Trophoblast cell (in vitro differentiated cells and primary cell): ENCODE measurements at regions not wholly inside any gene's neighbourhood (a gene's known extent, or its start where the extent isn't known, plus 50 kb on each side); places are given as distances from the start of the nearest gene placed in this dataset.

Experiments used
- DNase-seq, 2 donors: peaks; one replicate each; pipeline ENCODE4 v3.0.0-alpha.2; 2016
- H2AFZ ChIP-seq: 2 replicates; pipeline ENCODE4 v1.6.1; 2013; ENCODE audit warnings: low read length, moderate library complexity, mild to moderate bottlenecking; ENCODE audit not compliant: insufficient read depth, poor library complexity
- H2AK5ac ChIP-seq: 2 replicates; pipeline ENCODE4 v1.6.1; 2013; ENCODE audit warnings: mild to moderate bottlenecking, low read length
- H2BK120ac ChIP-seq: 2 replicates; pipeline ENCODE4 v1.6.1; 2013; ENCODE audit warnings: low read length, mild to moderate bottlenecking, moderate library complexity; ENCODE audit not compliant: insufficient read depth, poor library complexity
- H2BK12ac ChIP-seq: 2 replicates; pipeline ENCODE4 v1.6.1; 2013; ENCODE audit warnings: mild to moderate bottlenecking, low read length, moderate library complexity
- H2BK5ac ChIP-seq: 2 replicates; pipeline ENCODE4 v1.6.1; 2013; ENCODE audit warnings: low read length, low read depth, moderate library complexity, mild to moderate bottlenecking; ENCODE audit not compliant: poor library complexity
- H3K14ac ChIP-seq: 2 replicates; pipeline ENCODE4 v1.6.1; 2013; ENCODE audit warnings: mild to moderate bottlenecking, low read length
- H3K18ac ChIP-seq: 2 replicates; pipeline ENCODE4 v1.6.1; 2013; ENCODE audit warnings: mild to moderate bottlenecking, low read length
- H3K23ac ChIP-seq: 2 replicates; pipeline ENCODE4 v1.6.1; 2013; ENCODE audit warnings: low read length
- H3K27ac ChIP-seq: 2 replicates; pipeline ENCODE4 v1.5.1; 2013; ENCODE audit warnings: low read depth, mild to moderate bottlenecking, inconsistent platforms, low read length, moderate library complexity
- H3K27me3 ChIP-seq: 2 replicates; pipeline ENCODE4 v1.6.1; 2013; ENCODE audit warnings: inconsistent platforms, mild to moderate bottlenecking, low read length, moderate library complexity; ENCODE audit not compliant: insufficient read depth
- H3K36me3 ChIP-seq, 2 experiments: 1 replicate in 1 of 2; 2 replicates in 1 of 2; pipeline ENCODE4 v1.6.1; 2013; ENCODE audit warnings: low read length in 2 of 2, mild to moderate bottlenecking in 2 of 2, moderate library complexity in 1 of 2; ENCODE audit not compliant: insufficient read depth in 2 of 2, control insufficient read depth in 1 of 2
- H3K4ac ChIP-seq: 2 replicates; pipeline ENCODE4 v1.6.1; 2013; ENCODE audit warnings: low read depth, mild to moderate bottlenecking, low read length, moderate library complexity
- H3K4me1 ChIP-seq, 2 experiments: 1 replicate in 1 of 2; 2 replicates in 1 of 2; pipeline ENCODE4 v1.6.1; 2013; ENCODE audit warnings: low read length in 2 of 2, mild to moderate bottlenecking in 2 of 2, moderate library complexity in 1 of 2; ENCODE audit not compliant: insufficient read depth in 2 of 2, control insufficient read depth in 1 of 2
- H3K4me2 ChIP-seq: 2 replicates; pipeline ENCODE4 v1.6.1; 2013; ENCODE audit warnings: inconsistent platforms, mild to moderate bottlenecking, low read length, moderate library complexity
- H3K4me3 ChIP-seq: 2 replicates; pipeline ENCODE4 v1.5.1; 2013; ENCODE audit warnings: mild to moderate bottlenecking, low read depth, low read length, inconsistent platforms
- H3K79me1 ChIP-seq: one replicate; pipeline ENCODE4 v1.6.1; 2013; ENCODE audit warnings: low read length
- H3K79me2 ChIP-seq: 2 replicates; pipeline ENCODE4 v1.6.1; 2013; ENCODE audit warnings: low read length, mild to moderate bottlenecking; ENCODE audit not compliant: control insufficient read depth, insufficient read depth, poor library complexity
- H3K9ac ChIP-seq: 2 replicates; pipeline ENCODE4 v1.6.1; 2013; ENCODE audit warnings: mild to moderate bottlenecking, low read length
- H3K9me3 ChIP-seq: 2 replicates; pipeline ENCODE4 v1.6.1; 2013; ENCODE audit warnings: low read depth, mild to moderate bottlenecking, control low read depth, inconsistent platforms, low read length; ENCODE audit not compliant: insufficient read depth
- H4K12ac ChIP-seq: 2 replicates; pipeline ENCODE4 v1.6.1; 2013; ENCODE audit warnings: low read depth, mild to moderate bottlenecking, low read length, moderate library complexity
- H4K8ac ChIP-seq: 2 replicates; pipeline ENCODE4 v1.6.1; 2013; ENCODE audit warnings: low read depth, mild to moderate bottlenecking, low read length, moderate library complexity
- H4K91ac ChIP-seq: one replicate; pipeline ENCODE4 v1.6.1; 2013; ENCODE audit warnings: low read depth, mild to moderate bottlenecking, low read length, moderate library complexity
- WGBS: extraction: QIAGEN DNeasy Blood & Tissue Kit; methylation state at CpG from one replicate; pipeline ENCODE4 v1.1.7; 2013; ENCODE audit warnings: missing lambda C conversion rate; ENCODE audit not compliant: insufficient read length, insufficient coverage; ENCODE audit errors: extremely low coverage; 5-methylcytosine and 5-hydroxymethylcytosine counted together

DNA sequence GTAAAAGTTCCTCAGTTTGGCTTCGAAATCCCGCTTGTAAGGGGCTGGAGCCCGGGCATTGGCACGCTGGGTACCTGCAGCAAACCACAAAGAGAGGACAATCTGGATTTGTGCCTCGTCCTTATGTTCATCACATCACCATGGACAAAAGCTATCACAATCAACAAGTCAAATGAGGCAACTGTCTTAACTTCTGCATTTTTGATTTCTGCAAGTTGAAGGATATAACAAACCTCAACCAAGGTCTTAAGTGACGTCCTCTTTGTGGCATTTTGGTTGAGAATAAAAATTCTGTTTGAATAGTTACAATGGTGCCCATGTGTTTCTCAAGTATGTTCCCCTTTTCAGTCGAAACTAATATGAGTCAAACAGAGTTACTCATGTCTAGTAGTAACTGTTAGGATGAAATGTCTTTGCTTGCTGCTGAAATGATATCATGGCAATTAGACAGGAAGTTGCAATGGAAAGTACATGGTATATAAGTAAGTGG, 70.8 kb upstream of the STK17B start:
- no peak overlapping the region for H3K4ac ChIP-seq
- H3K9me3 ChIP-seq, result no peaks in the 10 kb centered on the region
- no peak overlapping the region for H4K8ac ChIP-seq
- no peaks in the 10 kb centered on the region for H3K27me3 ChIP-seq
- no CpG with 5 or more reads among the region's 7 CpGs for WGBS
- no peak overlapping the region for H3K23ac ChIP-seq
- no peak overlapping the region for H3K27ac ChIP-seq
- no peak overlapping the region for H4K91ac ChIP-seq
- H3K36me3 ChIP-seq, result no peaks in the 10 kb centered on the region
- H3K4me2 ChIP-seq, result no peak overlapping the region
- H3K79me1 ChIP-seq, result peaks cover 8% of the 10 kb centered on the region
- no peak overlapping the region for H3K14ac ChIP-seq
- H3K9ac ChIP-seq, result no peak overlapping the region
- peaks cover 10 to 15% of the 10 kb centered on the region in 2 experiments for H3K4me1 ChIP-seq
- no peaks in the 10 kb centered on the region for H3K79me2 ChIP-seq
- H3K18ac ChIP-seq, result no peak overlapping the region
- no peak overlapping the region for H2AK5ac ChIP-seq
- H2BK12ac ChIP-seq, result no peak overlapping the region
- H2BK5ac ChIP-seq, result no peak overlapping the region
- no peak overlapping the region for H4K12ac ChIP-seq
- H2BK120ac ChIP-seq, result no peak overlapping the region
- H2AFZ ChIP-seq, result no peak overlapping the region
- no peak overlapping the region for H3K4me3 ChIP-seq
- peak in 1 of 2 donors; percentile 54 for DNase-seq

DNA sequence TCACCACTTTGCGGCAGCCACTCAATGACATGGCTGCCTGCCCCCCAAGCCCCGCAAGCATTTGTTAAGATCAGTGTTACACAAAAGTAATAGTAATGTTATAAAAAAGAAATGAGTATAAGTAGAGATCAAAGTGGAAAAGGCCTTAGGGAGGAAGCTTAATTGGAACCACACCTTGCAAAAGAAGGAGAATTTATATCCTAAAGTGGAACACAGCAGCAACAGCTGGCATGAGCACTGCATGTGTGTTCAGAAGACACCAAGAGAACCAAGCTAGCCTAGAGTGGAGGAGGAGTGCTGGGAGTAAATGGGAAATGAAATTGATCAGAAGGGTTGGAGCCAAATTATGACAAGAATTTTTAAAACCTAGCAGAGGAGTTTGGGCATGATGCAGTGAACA, 73.1 kb upstream of the STK17B start:
- Histone ChIP-seq H3K27ac (peak overlapping the region; percentile 62), H3K9ac (no peak overlapping the region), H3K4ac (no peak overlapping the region), H4K91ac (peak overlapping the region; percentile 81), H3K23ac (no peak overlapping the region), H2AFZ (no peak overlapping the region), H2BK12ac (peak overlapping the region; percentile 90), H3K36me3 (no peaks in the 10 kb centered on the region), H3K14ac (peak overlapping the region; percentile 86), H3K79me1 (peaks cover 7% of the 10 kb centered on the region), H4K12ac (no peak overlapping the region), H4K8ac (peak overlapping the region; percentile 76), H3K4me3 (no peak overlapping the region), H3K18ac (no peak overlapping the region), H2AK5ac (peak overlapping the region; percentile 81), H3K4me1 (peaks cover 9 to 12% of the 10 kb centered on the region in 2 experiments), H3K9me3 (no peaks in the 10 kb centered on the region), H2BK120ac (peak overlapping the region; percentile 73), H3K4me2 (no peak overlapping the region), H2BK5ac (peak overlapping the region; percentile 64), H3K79me2 (no peaks in the 10 kb centered on the region), H3K27me3 (no peaks in the 10 kb centered on the region)
- no CpG with 5 or more reads among the region's 2 CpGs for WGBS
- DNase-seq, result no peak

GRCh38 chr2:196244966-196245365, 73.6 kb upstream of the STK17B start:
- H3K9ac ChIP-seq, result no peak overlapping the region
- H3K14ac ChIP-seq, result no peak overlapping the region
- H3K79me2 ChIP-seq, result no peaks in the 10 kb centered on the region
- H4K12ac ChIP-seq, result no peak overlapping the region
- no peak overlapping the region for H2AK5ac ChIP-seq
- H3K79me1 ChIP-seq, result peaks cover 6% of the 10 kb centered on the region
- no peak overlapping the region for H4K91ac ChIP-seq
- H3K9me3 ChIP-seq, result no peaks in the 10 kb centered on the region
- no peak overlapping the region for H2BK120ac ChIP-seq
- H2BK12ac ChIP-seq, result no peak overlapping the region
- H4K8ac ChIP-seq, result no peak overlapping the region
- DNase-seq, result peak; percentile 75 to 91
- no peak overlapping the region for H2BK5ac ChIP-seq
- no peak overlapping the region for H3K18ac ChIP-seq
- H3K4ac ChIP-seq, result no peak overlapping the region
- no peak overlapping the region for H3K4me3 ChIP-seq
- WGBS, result no CpG with 5 or more reads among the region's 4 CpGs
- H2AFZ ChIP-seq, result no peak overlapping the region
- H3K27me3 ChIP-seq, result no peaks in the 10 kb centered on the region
- H3K36me3 ChIP-seq, result no peaks in the 10 kb centered on the region
- H3K23ac ChIP-seq, result no peak overlapping the region
- no peak overlapping the region for H3K4me2 ChIP-seq
- H3K27ac ChIP-seq, result peak overlapping the region; percentile 3
- H3K4me1 ChIP-seq, result peaks cover 6 to 10% of the 10 kb centered on the region in 2 experiments

GRCh38 chr2:196245378-196246140, 74.2 kb upstream of the STK17B start:
- no peak overlapping the region for H3K4ac ChIP-seq
- H3K27ac ChIP-seq, result peak overlapping the region; percentile 3
- H3K79me1 ChIP-seq, result peaks cover 6% of the 10 kb centered on the region
- no peaks in the 10 kb centered on the region for H3K79me2 ChIP-seq
- peak in 1 of 2 donors; percentile 41 for DNase-seq
- H3K9me3 ChIP-seq, result no peaks in the 10 kb centered on the region
- H3K9ac ChIP-seq, result no peak overlapping the region
- no peak overlapping the region for H3K4me2 ChIP-seq
- no peak overlapping the region for H4K8ac ChIP-seq
- H3K4me1 ChIP-seq, result peaks cover 6 to 10% of the 10 kb centered on the region in 2 experiments
- WGBS, result no CpG with 5 or more reads among the region's 4 CpGs
- no peaks in the 10 kb centered on the region for H3K27me3 ChIP-seq
- H2BK120ac ChIP-seq, result no peak overlapping the region
- H3K4me3 ChIP-seq, result no peak overlapping the region
- no peak overlapping the region for H4K91ac ChIP-seq
- H2BK5ac ChIP-seq, result no peak overlapping the region
- no peak overlapping the region for H2AK5ac ChIP-seq
- no peaks in the 10 kb centered on the region for H3K36me3 ChIP-seq
- no peak overlapping the region for H3K23ac ChIP-seq
- no peak overlapping the region for H4K12ac ChIP-seq
- H2BK12ac ChIP-seq, result peak overlapping the region; percentile 1
- no peak overlapping the region for H2AFZ ChIP-seq
- no peak overlapping the region for H3K18ac ChIP-seq
- no peak overlapping the region for H3K14ac ChIP-seq
